Neural progenitor cell (in vitro differentiated cells): ENCODE measurements at regions not wholly inside any gene's neighbourhood (a gene's known extent, or its start where the extent isn't known, plus 50 kb on each side); places are given as distances from the start of the nearest gene placed in this dataset.

ENCODE experiments used
- DNase-seq: peaks from one replicate; pipeline ENCODE4 v3.0.0-alpha.2; 2016; ENCODE audit warnings: low spot score
- H2AFZ ChIP-seq: fragments of 200-600 bp; sonication (generic); replicated peaks from 2 replicates; pipeline ENCODE4 v1.6.1; 2016; ENCODE audit warnings: antibody characterized with exemption
- H3F3A ChIP-seq: fragments of 200-600 bp; sonication (generic); 2 replicates; pipeline ENCODE4 v1.6.1; 2016; ENCODE audit warnings: antibody characterized with exemption, low read depth
- H3K27ac ChIP-seq: fragments of 200-600 bp; sonication (generic); 2 replicates; pipeline ENCODE4 v1.5.1; 2016; ENCODE audit warnings: mild to moderate bottlenecking
- H3K27me3 ChIP-seq: fragments of 200-600 bp; sonication (generic); 2 replicates; pipeline ENCODE4 v1.6.1; 2016; ENCODE audit warnings: mild to moderate bottlenecking, moderate library complexity
- H3K36me3 ChIP-seq: fragments of 200-600 bp; sonication (generic); 2 replicates; pipeline ENCODE4 v1.5.1; 2016
- H3K4me1 ChIP-seq: fragments of 200-600 bp; sonication (generic); 2 replicates; pipeline ENCODE4 v1.6.1; 2016; ENCODE audit warnings: mixed run types
- H3K4me2 ChIP-seq: fragments of 200-600 bp; sonication (generic); 2 replicates; pipeline ENCODE4 v1.6.1; 2016
- H3K4me3 ChIP-seq: fragments of 200-600 bp; sonication (generic); 2 replicates; pipeline ENCODE4 v1.5.1; 2016
- H3K79me2 ChIP-seq: fragments of 200-600 bp; sonication (generic); 2 replicates; pipeline ENCODE4 v1.6.1; 2016; ENCODE audit warnings: low read depth
- H3K9ac ChIP-seq: fragments of 200-600 bp; sonication (generic); 2 replicates; pipeline ENCODE4 v1.6.1; 2016
- H3K9me3 ChIP-seq: fragments of 200-600 bp; sonication (generic); 2 replicates; pipeline ENCODE4 v1.5.1; 2016; ENCODE audit warnings: low read depth
- H4K20me1 ChIP-seq: fragments of 200-600 bp; sonication (generic); 2 replicates; pipeline ENCODE4 v1.6.1; 2016; ENCODE audit warnings: low read depth
- H3K27ac Mint-ChIP-seq: 3 replicates; pipeline ENCODE4 v1.8.0; 2021; ENCODE audit warnings: mixed read lengths
- H3K27me3 Mint-ChIP-seq: 2 replicates; pipeline ENCODE4 v1.8.0; 2022; ENCODE audit warnings: low read depth, mild to moderate bottlenecking, inconsistent platforms, moderate library complexity, mixed read lengths; ENCODE audit not compliant: insufficient read depth
- H3K36me3 Mint-ChIP-seq: 3 replicates; pipeline ENCODE4 v1.8.0; 2021; ENCODE audit warnings: mixed read lengths
- H3K4me1 Mint-ChIP-seq: 3 replicates; pipeline ENCODE4 v1.8.0; 2021; ENCODE audit warnings: mixed read lengths
- H3K4me3 Mint-ChIP-seq: 3 replicates; pipeline ENCODE4 v1.8.0; 2021; ENCODE audit warnings: mild to moderate bottlenecking, moderate library complexity, mixed read lengths
- H3K9me3 Mint-ChIP-seq: 3 replicates; pipeline ENCODE4 v1.8.0; 2020; ENCODE audit warnings: mixed read lengths
- CTCF ChIP-seq: fragments of 200-600 bp; sonication (generic); IDR thresholded peaks from 2 replicates; pipeline ENCODE4 v1.5.1; 2017; ENCODE audit warnings: antibody characterized with exemption, mild to moderate bottlenecking
- EZH2 ChIP-seq: fragments of 200-600 bp; sonication (generic); IDR thresholded peaks from 2 replicates; pipeline ENCODE4 v1.6.1; 2017; ENCODE audit warnings: antibody characterized with exemption, mild to moderate bottlenecking, moderate library complexity
- EZH2phosphoT487 ChIP-seq: fragments of 200-600 bp; sonication (generic); IDR thresholded peaks from 2 replicates; pipeline ENCODE4 v1.6.1; 2017; ENCODE audit warnings: antibody characterized with exemption

DNA sequence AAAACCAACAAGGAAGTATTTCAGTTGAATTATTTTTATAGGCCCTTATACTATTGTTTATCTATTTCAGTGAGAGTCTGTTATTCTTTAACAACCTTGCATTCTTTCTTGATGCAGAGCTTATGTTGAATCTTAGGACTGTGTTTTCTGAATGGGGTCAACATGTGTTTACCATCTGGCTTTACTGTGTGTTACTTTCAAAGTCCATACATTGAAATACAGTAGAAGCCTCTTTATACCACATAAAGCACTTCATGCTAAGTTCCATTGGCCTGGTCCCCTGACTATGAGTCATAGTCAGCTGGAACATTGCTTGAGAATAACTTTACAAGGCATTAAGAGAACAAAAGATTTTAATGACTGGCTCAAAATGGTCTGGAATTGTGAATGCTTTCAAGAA is 152.6 kb downstream of the GASK1B start:
- Mint-ChIP-seq H3K27ac (peak overlapping the region; percentile 72), H3K36me3 (no peaks in the 10 kb centered on the region), H3K9me3 (no peaks in the 10 kb centered on the region), H3K4me3 (no peak overlapping the region), H3K27me3 (no peaks in the 10 kb centered on the region), H3K4me1 (peaks cover 27% of the 10 kb centered on the region)
- Histone ChIP-seq H3K79me2 (no peaks in the 10 kb centered on the region), H3K27ac (no peak overlapping the region), H3K4me3 (no peak overlapping the region), H4K20me1 (no peaks in the 10 kb centered on the region), H2AFZ (no peak overlapping the region), H3K9ac (no peak overlapping the region), H3K27me3 (no peaks in the 10 kb centered on the region), H3K4me1 (no peaks in the 10 kb centered on the region), H3K36me3 (no peaks in the 10 kb centered on the region), H3K9me3 (no peaks in the 10 kb centered on the region), H3F3A (no peaks in the 10 kb centered on the region), H3K4me2 (no peak overlapping the region)
- no peak for DNase-seq
- no peak for TF ChIP-seq EZH2

DNA sequence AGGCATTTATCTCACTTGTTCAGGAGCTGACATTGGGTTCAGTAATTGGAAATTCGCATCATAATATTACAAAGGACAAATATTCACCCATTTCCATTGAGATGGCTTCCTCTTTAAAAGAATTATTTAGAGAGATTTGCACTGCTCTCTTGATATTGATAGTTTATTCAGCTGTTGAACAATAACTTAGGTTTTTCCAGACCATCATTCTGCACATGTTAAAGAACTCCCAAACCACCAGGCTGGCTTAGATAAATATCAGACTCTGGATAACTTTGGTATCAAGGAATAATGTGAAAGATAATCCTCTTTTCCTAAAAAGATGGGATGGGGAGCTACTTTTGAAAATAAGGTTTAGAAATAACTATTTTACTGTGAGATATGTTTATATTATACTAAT is 154.0 kb downstream of the GASK1B start:
- H3K4me1 Mint-ChIP-seq = peaks cover 27% of the 10 kb centered on the region
- Histone ChIP-seq H3K36me3 (no peaks in the 10 kb centered on the region), H3K27me3 (no peaks in the 10 kb centered on the region), H3K27ac (no peak overlapping the region), H3K4me2 (no peak overlapping the region), H3K79me2 (no peaks in the 10 kb centered on the region), H3K9me3 (no peaks in the 10 kb centered on the region), H2AFZ (no peak overlapping the region), H3F3A (no peaks in the 10 kb centered on the region), H3K9ac (no peak overlapping the region), H3K4me3 (no peak overlapping the region), H4K20me1 (no peaks in the 10 kb centered on the region), H3K4me1 (no peaks in the 10 kb centered on the region)
- no peaks in the 10 kb centered on the region for H3K9me3 Mint-ChIP-seq
- no peak overlapping the region for H3K27ac Mint-ChIP-seq
- H3K27me3 Mint-ChIP-seq = no peaks in the 10 kb centered on the region
- no peak for TF ChIP-seq EZH2
- TF ChIP-seq CTCF = no peak
- no peak for TF ChIP-seq EZH2phosphoT487
- H3K4me3 Mint-ChIP-seq = no peak overlapping the region
- H3K36me3 Mint-ChIP-seq = no peaks in the 10 kb centered on the region
- no peak for DNase-seq

- Histone ChIP-seq H3K79me2 (no peaks in the 10 kb centered on the region), H3K9ac (no peak overlapping the region), H2AFZ (no peak overlapping the region), H3K27ac (no peak overlapping the region), H3F3A (no peaks in the 10 kb centered on the region), H3K36me3 (no peaks in the 10 kb centered on the region), H3K9me3 (no peaks in the 10 kb centered on the region), H3K4me2 (no peak overlapping the region), H3K27me3 (no peaks in the 10 kb centered on the region), H4K20me1 (no peaks in the 10 kb centered on the region), H3K4me1 (no peaks in the 10 kb centered on the region), H3K4me3 (no peak overlapping the region)
- no peak for DNase-seq
- TF ChIP-seq CTCF = no peak
- TF ChIP-seq EZH2phosphoT487 = no peak
- no peak for TF ChIP-seq EZH2
- Mint-ChIP-seq H3K4me1 (peaks cover 27% of the 10 kb centered on the region), H3K27me3 (no peaks in the 10 kb centered on the region), H3K36me3 (no peaks in the 10 kb centered on the region), H3K27ac (no peak overlapping the region), H3K4me3 (no peak overlapping the region), H3K9me3 (no peaks in the 10 kb centered on the region)
These were observed 154.5 kb downstream of the GASK1B start for GRCh38 chr4:158018221-158018830.

DNA sequence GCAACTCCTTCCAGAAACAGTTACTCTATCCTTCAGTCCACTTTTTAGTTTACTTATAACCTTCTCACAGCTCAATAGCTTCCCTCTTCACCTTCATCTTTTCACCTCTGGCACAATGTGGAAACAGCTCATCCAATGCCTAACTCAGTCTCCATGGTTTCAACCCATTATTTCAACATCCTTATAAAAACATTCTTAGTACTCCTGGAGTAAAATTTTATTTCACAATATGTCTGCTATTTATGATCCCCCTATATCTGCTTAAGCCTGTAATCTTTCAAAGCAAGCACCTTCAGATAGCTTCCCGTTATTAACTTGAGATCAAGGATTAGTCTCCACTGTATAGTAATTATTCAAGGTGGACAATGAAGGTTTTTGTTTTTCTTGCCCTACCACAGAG is 156.3 kb downstream of the GASK1B start:
- TF ChIP-seq CTCF = no peak
- no peak for TF ChIP-seq EZH2phosphoT487
- no peak for TF ChIP-seq EZH2
- H3K36me3 ChIP-seq = no peaks in the 10 kb centered on the region
- no peaks in the 10 kb centered on the region for H4K20me1 ChIP-seq
- H3K9ac ChIP-seq = no peak overlapping the region
- no peaks in the 10 kb centered on the region for H3F3A ChIP-seq
- H3K4me3 ChIP-seq = no peak overlapping the region
- no peak overlapping the region for H2AFZ ChIP-seq
- H3K4me1 Mint-ChIP-seq = peaks cover 31% of the 10 kb centered on the region
- H3K9me3 ChIP-seq = no peaks in the 10 kb centered on the region
- no peak overlapping the region for H3K27ac ChIP-seq
- H3K4me3 Mint-ChIP-seq = no peak overlapping the region
- H3K4me2 ChIP-seq = no peak overlapping the region
- no peaks in the 10 kb centered on the region for H3K9me3 Mint-ChIP-seq
- H3K27me3 ChIP-seq = no peaks in the 10 kb centered on the region
- H3K79me2 ChIP-seq = no peaks in the 10 kb centered on the region
- no peaks in the 10 kb centered on the region for H3K27me3 Mint-ChIP-seq
- H3K36me3 Mint-ChIP-seq = no peaks in the 10 kb centered on the region
- no peak for DNase-seq
- H3K27ac Mint-ChIP-seq = no peak overlapping the region
- no peaks in the 10 kb centered on the region for H3K4me1 ChIP-seq
